Mucosa of descending colon (tissue), 3 donors: ENCODE measurements at regions not wholly inside any gene's neighbourhood (a gene's known extent, or its start where the extent isn't known, plus 50 kb on each side); places are given as distances from the start of the nearest gene placed in this dataset.

Source experiments
- ATAC-seq: fragments of 200-7000 bp; cut with Tn5 transposase; one replicate; pipeline ENCODE4 v1.9.1; 2020; ENCODE audit warnings: mild to moderate bottlenecking, moderate library complexity
- DNase-seq, 3 donors: peaks; one replicate each; pipeline ENCODE4 v3.0.0-alpha.2; 2020
- H3K36me3 ChIP-seq: fragments of 200-600 bp; one replicate; pipeline ENCODE4 v1.8.0; 2021; ENCODE audit warnings: low read depth, mild to moderate bottlenecking
- H3K4me1 ChIP-seq: fragments of 200-600 bp; one replicate; pipeline ENCODE4 v1.8.0; 2021; ENCODE audit warnings: low read depth, mild to moderate bottlenecking
- H3K4me3 ChIP-seq: fragments of 200-600 bp; one replicate; pipeline ENCODE4 v1.8.0; 2021; ENCODE audit warnings: mild to moderate bottlenecking
- H3K9me3 ChIP-seq: fragments of 200-600 bp; one replicate; pipeline ENCODE4 v1.8.0; 2021; ENCODE audit warnings: mild to moderate bottlenecking
- intact Hi-C, 2 donors: fragments of 100-400 bp; cut with DNase I in 1 of 2; cut with micrococcal nuclease in 1 of 2; formaldehyde crosslinking; loops; one replicate each; pipeline versions ENCODE4 v1.11.0 to v1.11.1; 2022; cut with DNase I, micrococcal nuclease
- TF ChIP-seq, protein P1 (sequence below): fragments of 200-600 bp; IDR thresholded peaks from one replicate; pipeline ENCODE4 v1.8.0; 2022; ENCODE audit warnings: antibody characterized with exemption, mild to moderate bottlenecking
- donor health status: DM: no; HTN: no; CAD: no; lungs with moderate emphysema.
- donor health status: DM: no; HTN: no; CAD: no.
- donor health status: DM: no; HTN: yes; CAD: no.

DNA sequence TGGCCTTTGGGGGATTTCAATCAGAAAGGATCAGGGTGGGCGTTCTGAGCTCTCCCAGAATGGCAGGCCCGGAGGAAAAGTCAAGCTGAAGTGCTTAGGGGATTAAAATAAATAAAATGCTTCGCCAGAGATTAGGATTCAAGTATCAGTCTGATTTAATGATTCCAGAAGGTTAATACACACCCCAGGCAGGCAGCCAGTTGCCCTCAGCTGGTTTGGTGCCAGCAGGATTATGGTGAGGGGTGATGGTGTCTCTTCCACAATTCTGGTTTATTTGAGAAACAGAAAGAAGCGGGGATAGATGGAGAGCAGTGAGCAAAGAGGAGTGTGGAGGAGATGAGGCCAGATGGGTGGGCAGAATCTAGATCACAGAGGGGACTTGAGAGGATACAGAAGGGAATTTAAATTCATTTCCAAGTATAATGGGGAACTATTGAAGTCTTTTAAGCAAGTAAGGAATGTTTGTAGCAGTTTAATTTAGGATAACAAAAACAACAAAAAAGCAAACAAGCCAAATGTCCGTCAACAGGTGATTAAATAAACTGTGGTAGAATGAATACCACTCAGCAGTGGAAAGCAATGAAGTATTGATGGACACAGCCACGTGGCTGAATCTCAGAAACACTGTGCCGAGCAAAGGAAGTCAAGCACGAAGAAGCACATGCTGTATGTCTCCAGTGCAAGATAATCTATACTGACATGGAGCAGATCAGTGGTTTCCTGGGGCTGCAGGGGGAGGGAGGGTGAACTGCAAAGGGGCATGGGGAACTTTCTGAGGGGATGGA, 297.7 kb downstream of the MSX2 start:
- H3K9me3 ChIP-seq = no peaks in the 10 kb centered on the region
- H3K36me3 ChIP-seq = no peaks in the 10 kb centered on the region
- ATAC-seq (no peak), DNase-seq (no peak)
- TF ChIP-seq, protein P1, sequence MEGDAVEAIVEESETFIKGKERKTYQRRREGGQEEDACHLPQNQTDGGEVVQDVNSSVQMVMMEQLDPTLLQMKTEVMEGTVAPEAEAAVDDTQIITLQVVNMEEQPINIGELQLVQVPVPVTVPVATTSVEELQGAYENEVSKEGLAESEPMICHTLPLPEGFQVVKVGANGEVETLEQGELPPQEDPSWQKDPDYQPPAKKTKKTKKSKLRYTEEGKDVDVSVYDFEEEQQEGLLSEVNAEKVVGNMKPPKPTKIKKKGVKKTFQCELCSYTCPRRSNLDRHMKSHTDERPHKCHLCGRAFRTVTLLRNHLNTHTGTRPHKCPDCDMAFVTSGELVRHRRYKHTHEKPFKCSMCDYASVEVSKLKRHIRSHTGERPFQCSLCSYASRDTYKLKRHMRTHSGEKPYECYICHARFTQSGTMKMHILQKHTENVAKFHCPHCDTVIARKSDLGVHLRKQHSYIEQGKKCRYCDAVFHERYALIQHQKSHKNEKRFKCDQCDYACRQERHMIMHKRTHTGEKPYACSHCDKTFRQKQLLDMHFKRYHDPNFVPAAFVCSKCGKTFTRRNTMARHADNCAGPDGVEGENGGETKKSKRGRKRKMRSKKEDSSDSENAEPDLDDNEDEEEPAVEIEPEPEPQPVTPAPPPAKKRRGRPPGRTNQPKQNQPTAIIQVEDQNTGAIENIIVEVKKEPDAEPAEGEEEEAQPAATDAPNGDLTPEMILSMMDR = no peak
- no peak overlapping the region for H3K4me3 ChIP-seq
- intact Hi-C loops = no loop called here
- H3K4me1 ChIP-seq = no peaks in the 10 kb centered on the region

DNA sequence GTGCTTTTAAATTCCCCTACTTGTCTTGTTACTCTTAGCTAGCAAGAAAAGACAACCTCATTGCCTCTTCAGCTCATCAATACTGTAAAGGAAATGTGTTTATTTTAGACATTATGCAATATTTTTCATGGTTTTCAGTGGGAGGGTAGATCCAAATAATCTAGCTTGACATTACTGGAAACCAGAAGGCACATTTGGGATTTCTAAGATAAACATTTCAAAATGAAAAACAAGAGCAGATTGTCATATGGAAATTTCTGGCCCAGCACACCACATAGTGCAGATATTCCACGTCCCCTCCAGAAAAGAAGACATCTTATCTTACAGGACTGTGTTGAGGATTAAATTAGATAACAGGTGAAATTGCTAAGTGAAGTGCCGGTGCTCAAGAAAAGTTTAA, 296.9 kb downstream of the MSX2 start:
- ATAC-seq = no peak
- H3K4me1 ChIP-seq = no peaks in the 10 kb centered on the region
- no peaks in the 10 kb centered on the region for H3K9me3 ChIP-seq
- intact Hi-C loops = no loop called here
- TF ChIP-seq, protein P1 = no peak
- H3K4me3 ChIP-seq = no peak overlapping the region
- DNase-seq = no peak
- no peaks in the 10 kb centered on the region for H3K36me3 ChIP-seq

DNA sequence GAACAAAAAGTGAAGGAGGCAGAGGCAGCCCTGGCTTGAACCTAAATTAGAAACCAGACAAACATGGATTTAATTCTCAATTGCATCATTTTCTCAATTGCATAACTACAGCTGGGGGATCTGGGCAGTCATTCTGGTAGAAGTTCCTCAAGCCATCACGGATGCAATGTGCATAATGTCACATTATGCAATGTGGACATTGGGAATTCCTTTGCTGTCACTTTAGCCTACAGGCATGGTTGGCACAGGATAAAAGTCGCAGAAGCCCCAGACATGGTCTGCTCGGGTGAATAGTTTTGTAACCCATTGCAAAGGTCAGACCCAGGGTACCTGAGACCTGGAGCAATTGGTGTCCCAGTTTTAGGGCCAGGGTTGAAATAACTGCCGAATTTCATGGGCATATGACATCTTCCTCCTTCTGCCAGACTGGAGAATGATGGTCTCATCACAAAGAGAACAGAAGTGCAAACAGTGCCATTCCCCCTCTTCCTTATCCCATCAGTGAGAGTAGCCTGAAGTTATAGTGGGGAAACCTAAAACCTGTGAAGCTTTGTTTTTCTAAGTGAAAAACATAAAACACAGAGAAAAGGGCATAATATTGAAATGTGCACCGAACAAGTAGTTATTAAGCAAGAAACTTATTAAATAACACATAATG, 290.8 kb downstream of the MSX2 start:
- ATAC-seq = no peak
- TF ChIP-seq, protein P1 = no peak
- no peaks in the 10 kb centered on the region for H3K9me3 ChIP-seq

DNA sequence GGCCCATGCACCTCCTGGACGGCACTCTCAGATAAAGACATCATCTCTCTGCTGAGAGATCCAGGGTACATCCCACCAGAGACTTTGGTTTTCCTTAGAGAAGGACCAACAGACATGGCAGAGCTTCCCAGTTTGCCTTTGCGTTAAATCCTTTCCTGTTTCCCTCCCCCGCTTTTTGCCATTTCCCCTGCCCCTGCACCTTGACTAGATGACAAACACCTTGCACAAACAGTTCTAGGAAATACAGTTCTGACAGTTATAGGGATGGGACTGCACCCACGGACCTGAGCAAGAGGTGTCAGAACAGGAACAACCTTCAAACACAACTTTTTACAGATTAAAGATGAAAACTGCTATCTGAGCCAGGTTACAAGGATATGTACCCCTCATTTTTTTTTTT, 288.9 kb downstream of the MSX2 start:
- no peak overlapping the region for H3K4me3 ChIP-seq
- TF ChIP-seq, protein P1 = no peak
- no peaks in the 10 kb centered on the region for H3K4me1 ChIP-seq
- intact Hi-C loops = no loop called here
- DNase-seq (no peak), ATAC-seq (no peak)
- no peaks in the 10 kb centered on the region for H3K36me3 ChIP-seq
- H3K9me3 ChIP-seq = no peaks in the 10 kb centered on the region

More for the DNA sequence above, 290.8 kb downstream of the MSX2 start:
- intact Hi-C loops = no loop called here
- H3K4me3 ChIP-seq = no peak overlapping the region
- H3K4me1 ChIP-seq = no peaks in the 10 kb centered on the region
- H3K36me3 ChIP-seq = no peaks in the 10 kb centered on the region
- DNase-seq = no peak

DNA sequence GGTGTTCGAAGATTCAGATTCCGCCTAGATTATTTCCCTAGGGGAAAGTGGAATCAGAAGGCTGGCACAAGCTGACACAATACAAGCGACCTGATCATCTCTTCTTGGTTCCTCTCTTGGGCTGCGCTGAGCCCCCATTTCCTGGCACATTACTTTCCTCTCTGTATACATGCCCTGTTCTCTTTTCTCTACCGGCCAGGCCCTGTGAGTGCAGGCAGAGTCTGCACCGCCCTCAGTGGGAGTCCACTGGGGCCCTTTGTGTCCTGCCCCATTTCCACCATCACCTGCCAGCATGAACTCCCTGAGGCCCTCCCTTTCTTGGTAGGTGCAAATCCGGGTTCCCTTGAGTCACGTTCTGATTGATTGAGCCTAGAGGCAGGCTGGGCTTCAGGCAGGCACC, 287.9 kb downstream of the MSX2 start:
- DNase-seq = no peak
- Histone ChIP-seq H3K9me3 (no peaks in the 10 kb centered on the region), H3K4me1 (no peaks in the 10 kb centered on the region), H3K36me3 (no peaks in the 10 kb centered on the region), H3K4me3 (no peak overlapping the region)
- intact Hi-C loops = no loop called here
- no peak for ATAC-seq
- TF ChIP-seq, protein P1 = no peak
